DMS 273 (cell line): ENCODE measurements at regions not wholly inside any gene's neighbourhood (a gene's known extent, or its start where the extent isn't known, plus 50 kb on each side); places are given as distances from the start of the nearest gene placed in this dataset.
"Not testable (repeated sequence)": the region's sequence is repeated elsewhere in the genome, so short reads cannot be mapped to it uniquely, and the experiment has no call there.

Experiments used
- DNase-seq: peaks from one replicate; lab custom pipeline; 2025; ENCODE audit not compliant: unreplicated experiment; lab: John Stamatoyannopoulos, UW

- DNase-seq: no peak
Measured at GRCh38 chr1:194774535-194774934, 1588.1 kb upstream of the B3GALT2 start.

DNA sequence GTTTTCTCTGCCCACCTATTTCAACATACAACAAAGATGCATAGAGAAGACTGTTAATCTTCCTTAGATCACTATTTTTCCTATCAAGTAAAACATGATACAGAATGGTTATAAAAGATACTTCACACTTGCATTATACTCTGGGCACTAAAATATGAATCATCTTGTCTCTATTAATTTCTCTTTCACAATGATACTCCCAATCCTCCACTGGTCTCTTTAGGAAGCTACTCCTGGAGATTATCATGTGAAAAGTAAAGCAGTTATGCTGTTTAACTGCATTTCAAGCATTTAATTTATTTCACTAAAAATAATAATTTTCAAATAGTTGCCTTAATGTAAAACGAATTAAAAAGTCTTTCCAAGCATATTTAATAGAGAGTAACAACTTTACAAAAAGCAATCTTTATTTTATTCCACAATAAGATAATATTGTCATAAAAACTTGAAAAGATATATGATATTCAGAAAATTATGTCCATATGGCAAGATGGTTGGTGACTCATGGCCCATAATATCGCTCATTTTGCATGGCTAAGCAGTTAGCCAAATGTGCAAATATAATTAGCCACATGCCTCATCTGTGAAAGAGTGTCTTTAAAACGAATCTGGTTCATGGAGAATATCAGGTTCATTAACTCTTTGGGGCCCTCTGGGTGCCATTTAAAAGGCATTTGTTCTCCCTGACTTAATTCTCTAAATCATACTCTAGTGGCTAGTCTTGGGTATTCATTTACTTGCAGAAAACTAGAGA, 1569.0 kb upstream of the B3GALT2 start:
- peak; percentile 90 for DNase-seq

GRCh38 chr1:194738843-194739242, 1552.4 kb upstream of the B3GALT2 start:
- not testable (repeated sequence) for DNase-seq

GRCh38 chr1:194734970-194735369, 1548.6 kb upstream of the B3GALT2 start:
- peak; percentile 28 for DNase-seq

DNA sequence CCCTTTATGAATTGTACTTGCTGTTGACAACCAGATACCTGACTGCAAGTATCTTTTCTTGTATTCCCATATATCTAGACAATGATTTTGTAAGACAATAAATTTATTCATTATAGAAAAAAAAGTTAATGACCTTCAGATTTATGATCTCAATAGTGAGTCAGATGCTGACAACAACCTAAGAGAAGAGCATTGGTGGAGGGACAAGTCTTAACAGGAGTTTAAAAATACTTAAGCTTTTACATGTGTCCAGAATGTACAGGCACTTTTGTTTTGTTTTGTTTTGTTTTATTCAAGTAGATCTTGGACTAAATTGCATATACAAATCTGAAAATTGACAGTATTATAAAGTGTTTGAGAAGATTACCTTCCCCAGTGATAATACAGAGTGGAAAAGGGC, 1544.6 kb upstream of the B3GALT2 start:
- DNase-seq: no peak

DNA sequence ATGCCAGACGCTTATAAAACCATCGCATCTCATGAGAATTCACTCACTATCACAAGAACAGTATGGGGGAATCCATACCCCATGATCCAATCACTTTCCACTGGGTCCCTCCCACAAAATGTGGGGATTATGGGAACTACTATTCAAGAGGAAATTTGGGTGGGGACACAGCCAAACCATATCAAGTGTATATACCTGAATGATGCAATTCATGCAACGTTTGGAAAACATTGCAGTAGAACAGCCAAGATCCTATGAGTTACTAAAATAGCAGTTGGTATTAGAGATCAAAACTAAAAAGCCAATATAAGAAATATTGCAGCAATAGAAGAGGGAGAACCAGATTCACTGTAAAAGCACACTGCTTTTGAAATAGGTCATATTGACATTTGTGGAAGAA, 1543.9 kb upstream of the B3GALT2 start:
- no peak for DNase-seq

- no peak for DNase-seq
Measured at GRCh38 chr1:194723067-194723466, 1536.7 kb upstream of the B3GALT2 start.

GRCh38 chr1:194717941-194718340, 1531.5 kb upstream of the B3GALT2 start:
- DNase-seq: no peak

DNA sequence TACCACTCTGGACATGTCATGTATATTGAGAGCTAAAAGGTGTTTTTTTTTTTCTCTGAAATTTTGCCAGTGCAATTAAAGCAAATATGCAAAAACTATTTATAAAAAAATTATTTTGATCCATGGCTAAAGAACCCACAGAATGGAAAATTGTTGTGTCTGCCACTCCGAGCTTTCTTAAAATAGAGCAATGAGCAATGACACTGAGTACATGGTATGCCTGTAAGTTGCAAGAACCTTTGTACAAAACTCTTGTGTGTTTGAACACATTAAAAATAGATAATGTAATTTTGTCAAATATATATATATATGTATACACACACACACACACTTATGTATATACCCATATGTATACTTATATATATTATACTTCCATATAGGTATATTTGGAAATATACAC, 1530.9 kb upstream of the B3GALT2 start:
- no peak for DNase-seq

GRCh38 chr1:194710671-194711070, 1524.3 kb upstream of the B3GALT2 start:
- DNase-seq: no peak

DNA sequence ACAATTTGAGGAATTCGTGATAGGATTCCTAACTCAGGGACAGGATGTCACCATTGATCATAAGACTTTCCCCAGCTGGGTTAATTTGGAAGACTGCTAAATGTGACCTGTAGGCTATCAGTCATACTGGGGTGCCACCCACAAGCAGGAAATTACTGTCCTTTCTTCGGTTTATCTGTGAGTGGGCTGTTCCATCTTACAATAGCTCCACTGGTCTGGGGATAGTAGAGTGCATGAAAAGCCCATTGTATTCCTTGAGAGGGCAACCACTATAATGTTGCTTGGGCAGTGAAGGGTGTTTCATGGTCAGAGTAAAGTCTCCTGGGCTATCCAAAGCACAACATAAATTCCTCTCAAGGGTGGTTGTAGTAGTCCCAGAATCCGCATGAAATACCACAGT, 1523.0 kb upstream of the B3GALT2 start:
- no peak for DNase-seq

DNA sequence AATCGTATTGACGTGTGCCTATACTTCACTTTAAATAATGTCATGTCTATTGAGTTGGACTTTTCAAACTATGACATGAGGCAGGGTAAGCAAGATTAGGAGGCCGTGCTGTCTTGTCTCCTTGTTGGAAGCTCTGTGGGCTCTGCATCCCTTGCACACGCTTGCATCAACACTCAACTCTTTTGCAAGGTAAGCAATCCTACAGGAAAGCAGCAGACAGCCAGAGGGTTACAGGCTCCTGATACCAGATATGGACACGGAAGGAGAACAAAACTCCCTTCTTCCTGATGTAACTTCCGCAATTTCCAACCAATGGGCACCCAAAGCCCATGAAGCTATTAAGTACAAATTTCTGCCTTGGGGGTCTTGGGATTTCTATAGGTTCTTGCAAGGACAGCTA, 1520.7 kb upstream of the B3GALT2 start:
- DNase-seq: no peak

- DNase-seq: no peak
Measured at GRCh38 chr1:194705123-194705854, 1518.9 kb upstream of the B3GALT2 start.

GRCh38 chr1:194698908-194699318, 1512.5 kb upstream of the B3GALT2 start:
- peak; percentile 37 for DNase-seq

GRCh38 chr1:194693244-194693643, 1506.8 kb upstream of the B3GALT2 start:
- no peak for DNase-seq

DNA sequence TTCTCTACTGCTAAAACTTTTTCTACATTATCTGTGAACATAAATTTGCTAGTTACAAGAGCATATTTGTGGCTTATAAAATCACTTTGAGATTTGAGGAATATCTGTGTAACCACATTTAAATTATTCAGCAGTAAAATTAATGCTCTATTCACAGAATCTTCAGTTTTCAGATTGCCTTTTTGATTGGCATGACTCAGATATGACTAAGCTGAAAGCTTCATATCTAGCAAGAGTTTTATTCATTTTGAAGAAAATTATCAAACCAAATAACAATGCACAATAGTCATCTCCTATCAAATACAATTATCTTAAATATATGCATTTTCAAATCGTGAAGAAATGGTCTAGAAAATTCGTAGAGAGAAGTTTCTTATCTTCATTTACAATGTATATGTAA, 1498.2 kb upstream of the B3GALT2 start:
- no peak for DNase-seq

DNA sequence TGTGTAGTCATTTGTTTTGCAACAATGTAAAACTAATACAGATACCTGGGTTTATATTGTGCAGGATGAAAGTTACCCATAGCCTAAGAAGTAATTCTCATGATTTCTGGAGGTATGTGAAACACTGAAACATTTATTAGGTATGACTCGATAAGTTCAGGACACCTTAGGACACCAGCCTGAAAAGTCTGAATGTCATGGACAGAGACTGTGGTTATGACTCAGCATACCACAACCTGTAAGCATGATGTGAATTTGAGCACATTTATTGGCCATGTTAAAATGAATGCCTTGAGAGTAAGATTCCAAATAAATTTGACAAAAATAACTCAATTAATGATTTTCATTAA, 1471.7 kb upstream of the B3GALT2 start:
- no peak for DNase-seq

DNA sequence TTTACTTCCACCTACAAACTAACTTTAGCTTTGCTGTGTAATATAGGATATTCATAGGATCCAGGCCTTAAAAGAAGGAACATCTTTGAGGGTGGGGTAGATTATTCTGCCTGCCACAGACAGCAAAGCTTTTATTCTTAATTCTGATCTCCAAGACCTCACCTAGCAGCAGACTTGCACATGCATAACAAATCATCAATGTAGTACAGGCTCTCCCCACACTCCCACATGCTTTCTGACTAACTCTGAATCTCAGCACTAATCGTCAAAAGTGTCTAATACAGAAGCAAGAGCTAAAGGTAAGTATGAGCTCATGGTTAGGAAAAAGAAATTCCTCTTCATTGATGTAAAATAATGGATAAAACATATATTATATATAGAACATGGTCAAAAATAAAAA, 1468.5 kb upstream of the B3GALT2 start:
- DNase-seq: no peak

DNA sequence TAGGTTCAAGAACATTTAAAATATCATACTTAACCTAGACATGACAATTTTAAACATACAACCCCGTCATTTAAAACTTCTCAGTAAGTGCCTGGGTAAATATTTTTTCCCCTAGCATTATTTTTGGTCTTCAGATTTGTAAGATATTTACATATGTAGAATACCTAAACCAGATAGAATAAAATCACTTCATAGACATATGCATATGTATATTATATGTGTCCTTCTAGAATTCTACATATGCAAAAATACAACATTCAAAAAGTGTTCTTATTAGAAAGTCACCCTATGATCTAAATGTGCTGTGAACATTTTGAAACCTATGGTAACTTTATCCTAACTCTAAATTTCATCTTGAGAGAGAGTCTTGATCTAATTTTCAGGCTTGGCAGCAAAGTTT, 1467.0 kb upstream of the B3GALT2 start:
- DNase-seq: no peak

GRCh38 chr1:194647118-194647517, 1460.7 kb upstream of the B3GALT2 start:
- DNase-seq: no peak

DNA sequence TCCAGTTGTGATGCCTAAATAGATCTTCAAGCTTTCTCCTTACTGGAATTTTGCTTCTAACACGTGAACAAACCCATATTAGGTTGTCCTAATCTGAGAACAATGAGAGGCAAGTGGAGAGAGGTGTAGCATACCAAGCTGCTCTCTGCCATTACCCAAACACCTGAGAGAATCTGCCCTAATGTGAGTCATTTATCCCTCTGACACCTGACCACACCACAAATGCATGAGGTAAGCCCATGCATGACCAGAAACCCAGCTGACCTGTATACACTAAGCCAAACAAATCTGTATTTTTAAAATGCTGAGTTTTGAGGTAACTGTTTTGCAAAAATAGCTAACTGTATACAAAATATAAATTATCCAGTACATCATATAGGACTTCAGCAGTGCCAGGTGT, 1458.1 kb upstream of the B3GALT2 start:
- DNase-seq: no peak

- no peak for DNase-seq
Measured at GRCh38 chr1:194640322-194640721, 1453.9 kb upstream of the B3GALT2 start.

DNA sequence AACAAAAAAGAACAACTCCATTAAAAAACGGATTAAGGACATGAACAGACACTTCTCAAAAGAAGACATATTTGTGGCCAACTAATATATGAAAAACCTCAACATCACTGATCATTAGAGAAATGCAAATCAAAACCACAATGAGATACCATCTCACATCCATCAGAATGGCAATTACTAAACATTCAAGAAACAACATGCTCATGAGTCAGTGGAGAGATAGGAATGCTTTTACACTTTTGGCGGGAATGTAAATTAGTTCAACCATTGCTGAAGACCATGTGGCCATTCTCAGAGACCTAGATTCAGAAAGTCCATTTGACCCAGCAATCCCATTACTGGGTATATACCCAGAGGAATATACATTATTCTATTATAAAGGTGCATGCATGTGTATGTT, 1442.6 kb upstream of the B3GALT2 start:
- DNase-seq: no peak
